ENCODE measurements at regions not wholly inside any gene's neighbourhood (a gene's known extent, or its start where the extent isn't known, plus 50 kb on each side); places are given as distances from the start of the nearest gene placed in this dataset.
A peak's percentile ranks its signal among the peaks of the same experiment; 100 is the strongest.
"Not testable (repeated sequence)": the region's sequence is repeated elsewhere in the genome, so short reads cannot be mapped to it uniquely, and the experiment has no call there.

GRCh38 chr2:142827170-142827569 is 50.3 kb upstream of the KYNU start:
- no peak for DNase-seq (ENCODE audit: low read depth)

GRCh38 chr2:142825861-142826260 is 51.6 kb upstream of the KYNU start:
- peak; percentile 57 for DNase-seq (ENCODE audit: low read depth)

GRCh38 chr2:142824756-142825155 is 52.7 kb upstream of the KYNU start:
- DNase-seq (ENCODE audit: low read depth), result peak; percentile 3

- no peak for DNase-seq (ENCODE audit: low read depth)
Observed at GRCh38 chr2:142822190-142822589, 55.3 kb upstream of the KYNU start.

- DNase-seq (ENCODE audit: low read depth), result no peak
Observed at GRCh38 chr2:142819411-142819810, 58.1 kb upstream of the KYNU start.

- DNase-seq (ENCODE audit: low read depth), result no peak
Observed at GRCh38 chr2:142815375-142815774, 62.1 kb upstream of the KYNU start.

GRCh38 chr2:142813830-142814829 is 63.3 kb upstream of the KYNU start:
- no peak for DNase-seq (ENCODE audit: low read depth)

GRCh38 chr2:142811644-142812043 is 65.8 kb upstream of the KYNU start:
- DNase-seq (ENCODE audit: low read depth), result not testable (repeated sequence)

GRCh38 chr2:142805244-142805643 is 72.2 kb upstream of the KYNU start:
- no peak for DNase-seq (ENCODE audit: low read depth)

GRCh38 chr2:142803158-142803557 is 74.3 kb upstream of the KYNU start:
- no peak for DNase-seq (ENCODE audit: low read depth)

- no peak for DNase-seq (ENCODE audit: low read depth)
Observed at GRCh38 chr2:142796588-142796987, 80.9 kb upstream of the KYNU start.

- DNase-seq (ENCODE audit: low read depth), result peak; percentile 22
Observed at GRCh38 chr2:142796161-142796560, 81.3 kb upstream of the KYNU start.

GRCh38 chr2:142794850-142795249 is 82.6 kb upstream of the KYNU start:
- DNase-seq (ENCODE audit: low read depth), result no peak

GRCh38 chr2:142792328-142792727 is 85.1 kb upstream of the KYNU start:
- not testable (repeated sequence) for DNase-seq (ENCODE audit: low read depth)

GRCh38 chr2:142791335-142791734 is 86.1 kb upstream of the KYNU start:
- no peak for DNase-seq (ENCODE audit: low read depth)

- no peak for DNase-seq (ENCODE audit: low read depth)
Observed at GRCh38 chr2:142786918-142787702, 90.4 kb upstream of the KYNU start.

GRCh38 chr2:142782942-142783443 is 94.5 kb upstream of the KYNU start:
- no peak for DNase-seq (ENCODE audit: low read depth)

- no peak for DNase-seq (ENCODE audit: low read depth)
Observed at GRCh38 chr2:142781146-142781545, 96.3 kb upstream of the KYNU start.

- no peak for DNase-seq (ENCODE audit: low read depth)
Observed at GRCh38 chr2:142778289-142778688, 99.2 kb upstream of the KYNU start.

GRCh38 chr2:142777742-142778141 is 99.7 kb upstream of the KYNU start:
- DNase-seq (ENCODE audit: low read depth), result no peak

- no peak for DNase-seq (ENCODE audit: low read depth)
Observed at GRCh38 chr2:142769761-142770160, 107.7 kb upstream of the KYNU start.

- no peak for DNase-seq (ENCODE audit: low read depth)
Observed at GRCh38 chr2:142767847-142768246, 109.6 kb upstream of the KYNU start.

GRCh38 chr2:142758973-142759372 is 118.5 kb upstream of the KYNU start:
- DNase-seq (ENCODE audit: low read depth), result no peak

Data from RPMI7951 (cell line).